ENCODE measurements at regions not wholly inside any gene's neighbourhood (a gene's known extent, or its start where the extent isn't known, plus 50 kb on each side); places are given as distances from the start of the nearest gene placed in this dataset.
A peak's percentile ranks its signal among the peaks of the same experiment; 100 is the strongest.

- no peaks in the 10 kb centered on the region for H3K36me3 ChIP-seq (ENCODE audit: control insufficient read depth in 4 of 4, insufficient read depth in 4 of 4, low read length in 3 of 4)
- WGBS (ENCODE audit: insufficient coverage), result 100% methylated on average over 1 of the region's 1 CpG
- no peak overlapping the region for H3K27ac ChIP-seq (ENCODE audit: insufficient read depth in 1 of 2, low read depth in 1 of 2, low read length in 2 of 2, poor library complexity in 1 of 2, severe bottlenecking in 2 of 2)
- no peaks in the 10 kb centered on the region for H3K27me3 ChIP-seq (replicated peaks in 2 of 5; ENCODE audit: control insufficient read depth in 4 of 5, insufficient read depth in 5 of 5, low read length in 4 of 5)
- ChIA-PET POLR2A (no interaction called here), CTCF (no interaction called here)
- no peaks in the 10 kb centered on the region for H3K4me1 ChIP-seq (ENCODE audit: control extremely low read depth in 1 of 4, control insufficient read depth in 4 of 4, insufficient read depth in 4 of 4, low read length in 3 of 4)
- peaks cover 0 to 7% (median 0%) of the 10 kb centered on the region in 5 experiments for H3K9me3 ChIP-seq (ENCODE audit: control extremely low read depth in 1 of 5, control insufficient read depth in 4 of 5, insufficient read depth in 2 of 5, low read depth in 1 of 5, low read length in 4 of 5)
- no peak overlapping the region for H3K4me3 ChIP-seq (ENCODE audit: control insufficient read depth in 1 of 7, extremely low read depth in 1 of 7, insufficient read depth in 4 of 7, low read depth in 2 of 7, low read length in 6 of 7)
- no peak for DNase-seq
Measured at GRCh38 chr2:129152514-129152913, 827.0 kb upstream of the RAB6C start.

- H3K9me3 ChIP-seq (ENCODE audit: control extremely low read depth in 1 of 5, control insufficient read depth in 4 of 5, insufficient read depth in 2 of 5, low read depth in 1 of 5, low read length in 4 of 5), result no peaks in the 10 kb centered on the region
- WGBS (ENCODE audit: insufficient coverage), result 0% methylated on average over 4 of the region's 4 CpGs
- H3K4me1 ChIP-seq (ENCODE audit: control extremely low read depth in 1 of 4, control insufficient read depth in 4 of 4, insufficient read depth in 4 of 4, low read length in 3 of 4), result peaks cover 0 to 12% (median 7%) of the 10 kb centered on the region in 4 experiments
- ChIA-PET CTCF (interaction anchor here (0.6 kb wide), 1 partner anchor 18 kb away, joined by 3 read pairs; no protein-coding TSS in a partner anchor), POLR2A (no interaction called here)
- H3K4me3 ChIP-seq (ENCODE audit: control insufficient read depth in 1 of 7, extremely low read depth in 1 of 7, insufficient read depth in 4 of 7, low read depth in 2 of 7, low read length in 6 of 7), result peak overlapping the region in 4 of 7 experiments; percentile 30 to 67 (median 50)
- peak; percentile 23 to 69 (median 67) for DNase-seq
- H3K27ac ChIP-seq (ENCODE audit: insufficient read depth in 1 of 2, low read depth in 1 of 2, low read length in 2 of 2, poor library complexity in 1 of 2, severe bottlenecking in 2 of 2), result no peak overlapping the region
- no peaks in the 10 kb centered on the region for H3K27me3 ChIP-seq (replicated peaks in 2 of 5; ENCODE audit: control insufficient read depth in 4 of 5, insufficient read depth in 5 of 5, low read length in 4 of 5)
- no peaks in the 10 kb centered on the region for H3K36me3 ChIP-seq (ENCODE audit: control insufficient read depth in 4 of 4, insufficient read depth in 4 of 4, low read length in 3 of 4)
Measured at GRCh38 chr2:129160879-129161278, 818.6 kb upstream of the RAB6C start.

- POLR2A ChIA-PET, result no interaction called here
- CTCF ChIA-PET, result no interaction called here
- no peak overlapping the region for H3K4me3 ChIP-seq (ENCODE audit: control insufficient read depth in 1 of 7, extremely low read depth in 1 of 7, insufficient read depth in 4 of 7, low read depth in 2 of 7, low read length in 6 of 7)
- no peaks in the 10 kb centered on the region for H3K36me3 ChIP-seq (ENCODE audit: control insufficient read depth in 4 of 4, insufficient read depth in 4 of 4, low read length in 3 of 4)
- WGBS (ENCODE audit: insufficient coverage), result 100% methylated on average over 4 of the region's 6 CpGs
- no peak for DNase-seq
- no peaks in the 10 kb centered on the region for H3K27me3 ChIP-seq (replicated peaks in 2 of 5; ENCODE audit: control insufficient read depth in 4 of 5, insufficient read depth in 5 of 5, low read length in 4 of 5)
- H3K4me1 ChIP-seq (ENCODE audit: control extremely low read depth in 1 of 4, control insufficient read depth in 4 of 4, insufficient read depth in 4 of 4, low read length in 3 of 4), result peaks cover 0 to 12% (median 7%) of the 10 kb centered on the region in 4 experiments
- no peak overlapping the region for H3K27ac ChIP-seq (ENCODE audit: insufficient read depth in 1 of 2, low read depth in 1 of 2, low read length in 2 of 2, poor library complexity in 1 of 2, severe bottlenecking in 2 of 2)
- H3K9me3 ChIP-seq (ENCODE audit: control extremely low read depth in 1 of 5, control insufficient read depth in 4 of 5, insufficient read depth in 2 of 5, low read depth in 1 of 5, low read length in 4 of 5), result no peaks in the 10 kb centered on the region
Measured at GRCh38 chr2:129164220-129164949, 815.1 kb upstream of the RAB6C start.

- no peak overlapping the region for H3K4me3 ChIP-seq (ENCODE audit: control insufficient read depth in 1 of 7, extremely low read depth in 1 of 7, insufficient read depth in 4 of 7, low read depth in 2 of 7, low read length in 6 of 7)
- peaks cover 0 to 12% (median 7%) of the 10 kb centered on the region in 4 experiments for H3K4me1 ChIP-seq (ENCODE audit: control extremely low read depth in 1 of 4, control insufficient read depth in 4 of 4, insufficient read depth in 4 of 4, low read length in 3 of 4)
- POLR2A ChIA-PET, result no interaction called here
- no peaks in the 10 kb centered on the region for H3K27me3 ChIP-seq (replicated peaks in 2 of 5; ENCODE audit: control insufficient read depth in 4 of 5, insufficient read depth in 5 of 5, low read length in 4 of 5)
- DNase-seq, result no peak
- H3K9me3 ChIP-seq (ENCODE audit: control extremely low read depth in 1 of 5, control insufficient read depth in 4 of 5, insufficient read depth in 2 of 5, low read depth in 1 of 5, low read length in 4 of 5), result no peaks in the 10 kb centered on the region
- H3K36me3 ChIP-seq (ENCODE audit: control insufficient read depth in 4 of 4, insufficient read depth in 4 of 4, low read length in 3 of 4), result no peaks in the 10 kb centered on the region
- no peak overlapping the region for H3K27ac ChIP-seq (ENCODE audit: insufficient read depth in 1 of 2, low read depth in 1 of 2, low read length in 2 of 2, poor library complexity in 1 of 2, severe bottlenecking in 2 of 2)
- CTCF ChIA-PET, result no interaction called here
Measured at GRCh38 chr2:129165006-129165405, 814.5 kb upstream of the RAB6C start.

GRCh38 chr2:129167456-129167855, 812.0 kb upstream of the RAB6C start:
- H3K9me3 ChIP-seq (ENCODE audit: control extremely low read depth in 1 of 5, control insufficient read depth in 4 of 5, insufficient read depth in 2 of 5, low read depth in 1 of 5, low read length in 4 of 5), result no peaks in the 10 kb centered on the region
- WGBS (ENCODE audit: insufficient coverage), result no CpG with 5 or more reads among the region's 1 CpG
- no peaks in the 10 kb centered on the region for H3K36me3 ChIP-seq (ENCODE audit: control insufficient read depth in 4 of 4, insufficient read depth in 4 of 4, low read length in 3 of 4)
- ChIA-PET POLR2A (no interaction called here), CTCF (no interaction called here)
- H3K4me3 ChIP-seq (ENCODE audit: control insufficient read depth in 1 of 7, extremely low read depth in 1 of 7, insufficient read depth in 4 of 7, low read depth in 2 of 7, low read length in 6 of 7), result no peak overlapping the region
- no peaks in the 10 kb centered on the region for H3K4me1 ChIP-seq (ENCODE audit: control extremely low read depth in 1 of 4, control insufficient read depth in 4 of 4, insufficient read depth in 4 of 4, low read length in 3 of 4)
- no peak overlapping the region for H3K27ac ChIP-seq (ENCODE audit: insufficient read depth in 1 of 2, low read depth in 1 of 2, low read length in 2 of 2, poor library complexity in 1 of 2, severe bottlenecking in 2 of 2)
- no peaks in the 10 kb centered on the region for H3K27me3 ChIP-seq (replicated peaks in 2 of 5; ENCODE audit: control insufficient read depth in 4 of 5, insufficient read depth in 5 of 5, low read length in 4 of 5)
- DNase-seq, result no peak

GRCh38 chr2:129170570-129170969, 808.9 kb upstream of the RAB6C start:
- peaks cover 0 to 3% (median 0%) of the 10 kb centered on the region in 5 experiments for H3K9me3 ChIP-seq (ENCODE audit: control extremely low read depth in 1 of 5, control insufficient read depth in 4 of 5, insufficient read depth in 2 of 5, low read depth in 1 of 5, low read length in 4 of 5)
- H3K4me3 ChIP-seq (ENCODE audit: control insufficient read depth in 1 of 7, extremely low read depth in 1 of 7, insufficient read depth in 4 of 7, low read depth in 2 of 7, low read length in 6 of 7), result no peak overlapping the region
- no peaks in the 10 kb centered on the region for H3K4me1 ChIP-seq (ENCODE audit: control extremely low read depth in 1 of 4, control insufficient read depth in 4 of 4, insufficient read depth in 4 of 4, low read length in 3 of 4)
- no peak for DNase-seq
- 93% methylated on average over 2 of the region's 2 CpGs for WGBS (ENCODE audit: insufficient coverage)
- H3K27me3 ChIP-seq (replicated peaks in 2 of 5; ENCODE audit: control insufficient read depth in 4 of 5, insufficient read depth in 5 of 5, low read length in 4 of 5), result peaks cover 0 to 2% (median 0%) of the 10 kb centered on the region in 5 experiments
- CTCF ChIA-PET, result no interaction called here
- POLR2A ChIA-PET, result no interaction called here
- no peaks in the 10 kb centered on the region for H3K36me3 ChIP-seq (ENCODE audit: control insufficient read depth in 4 of 4, insufficient read depth in 4 of 4, low read length in 3 of 4)
- no peak overlapping the region for H3K27ac ChIP-seq (ENCODE audit: insufficient read depth in 1 of 2, low read depth in 1 of 2, low read length in 2 of 2, poor library complexity in 1 of 2, severe bottlenecking in 2 of 2)

- Histone ChIP-seq H3K27me3 (replicated peaks in 2 of 5; ENCODE audit: control insufficient read depth in 4 of 5, insufficient read depth in 5 of 5, low read length in 4 of 5) (peaks cover 0 to 5% (median 0%) of the 10 kb centered on the region in 5 experiments), H3K36me3 (ENCODE audit: control insufficient read depth in 4 of 4, insufficient read depth in 4 of 4, low read length in 3 of 4) (no peaks in the 10 kb centered on the region), H3K9me3 (ENCODE audit: control extremely low read depth in 1 of 5, control insufficient read depth in 4 of 5, insufficient read depth in 2 of 5, low read depth in 1 of 5, low read length in 4 of 5) (peaks cover 0 to 3% (median 0%) of the 10 kb centered on the region in 5 experiments), H3K4me3 (ENCODE audit: control insufficient read depth in 1 of 7, extremely low read depth in 1 of 7, insufficient read depth in 4 of 7, low read depth in 2 of 7, low read length in 6 of 7) (no peak overlapping the region), H3K27ac (ENCODE audit: insufficient read depth in 1 of 2, low read depth in 1 of 2, low read length in 2 of 2, poor library complexity in 1 of 2, severe bottlenecking in 2 of 2) (no peak overlapping the region), H3K4me1 (ENCODE audit: control extremely low read depth in 1 of 4, control insufficient read depth in 4 of 4, insufficient read depth in 4 of 4, low read length in 3 of 4) (no peaks in the 10 kb centered on the region)
- DNase-seq, result no peak
- POLR2A ChIA-PET, result no interaction called here
- no CpG with 5 or more reads among the region's 2 CpGs for WGBS (ENCODE audit: insufficient coverage)
- CTCF ChIA-PET, result no interaction called here
Measured at GRCh38 chr2:129174143-129174542, 805.3 kb upstream of the RAB6C start.
